Activated CD8-positive, alpha-beta memory T cell treated with anti-CD3 and anti-CD28 coated beads, Interleukin-2, amount 50 U/mL, for 1 hour (primary cell): ENCODE measurements at regions not wholly inside any gene's neighbourhood (a gene's known extent, or its start where the extent isn't known, plus 50 kb on each side); places are given as distances from the start of the nearest gene placed in this dataset.
"Not testable (repeated sequence)": the region's sequence is repeated elsewhere in the genome, so short reads cannot be mapped to it uniquely, and the experiment has no call there.

Experiments
- DNase-seq: peaks from one replicate; pipeline ENCODE4 v3.0.0-alpha.2; 2020; ENCODE audit errors: extremely low read depth

DNA sequence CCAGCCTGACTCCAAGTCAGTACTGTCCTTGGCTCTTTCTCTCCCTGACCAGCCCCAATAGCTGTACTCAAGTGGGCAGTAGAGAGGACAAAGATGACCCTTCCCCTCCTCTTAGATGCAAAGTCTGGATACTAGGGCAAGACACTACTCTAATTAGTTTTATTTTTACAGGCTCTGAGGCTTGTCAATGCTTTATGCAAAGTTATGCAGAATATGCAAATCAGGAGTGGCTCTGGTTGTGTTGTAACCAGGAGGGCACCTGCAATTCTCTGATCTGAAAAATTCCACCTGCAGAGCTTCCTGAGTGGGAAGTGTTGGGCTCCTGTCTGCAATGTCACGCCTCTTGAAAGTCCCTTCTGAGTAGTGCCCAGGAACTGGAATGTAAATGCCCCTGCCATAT lies 201.5 kb downstream of the RGS3 start:
- no peak for DNase-seq

DNA sequence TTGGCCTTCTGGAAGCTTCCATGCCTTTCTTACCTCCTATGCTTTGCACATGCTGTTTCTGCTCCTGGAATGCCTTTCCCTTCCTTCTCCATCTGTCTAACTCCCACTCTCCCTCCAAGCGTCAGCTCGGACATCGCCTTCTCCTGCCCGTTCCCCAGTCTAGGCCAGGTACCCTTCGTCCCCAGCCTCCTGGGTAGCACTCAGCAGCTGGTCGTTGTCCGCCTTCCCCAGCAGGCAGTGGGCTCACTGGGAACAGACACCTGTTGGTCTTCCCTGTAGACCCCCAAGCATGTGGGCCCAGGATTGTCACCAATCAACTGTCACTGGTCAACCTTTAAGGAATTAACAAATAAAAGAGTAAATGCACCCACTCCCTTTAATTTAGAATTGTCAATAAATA lies 202.2 kb downstream of the RGS3 start:
- no peak for DNase-seq

DNA sequence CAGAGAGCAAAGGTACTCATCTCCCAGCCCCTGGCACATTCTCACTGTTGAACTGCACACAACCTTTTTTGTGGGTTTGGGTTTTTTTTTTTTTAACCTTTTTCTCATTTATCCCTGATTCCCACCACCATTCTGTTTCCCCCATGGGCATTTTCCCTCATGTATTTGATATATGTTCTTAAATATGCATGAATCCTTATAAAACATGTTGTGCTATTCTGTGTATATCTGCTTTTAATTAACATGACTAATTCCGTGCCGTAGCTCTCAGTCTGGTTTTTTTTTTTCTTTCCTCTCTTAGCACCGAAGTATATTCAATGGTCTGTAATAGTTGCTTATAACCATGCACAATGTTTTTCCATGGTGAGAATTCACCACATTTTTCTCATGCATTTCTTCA lies 204.5 kb downstream of the RGS3 start:
- DNase-seq, result no peak

DNA sequence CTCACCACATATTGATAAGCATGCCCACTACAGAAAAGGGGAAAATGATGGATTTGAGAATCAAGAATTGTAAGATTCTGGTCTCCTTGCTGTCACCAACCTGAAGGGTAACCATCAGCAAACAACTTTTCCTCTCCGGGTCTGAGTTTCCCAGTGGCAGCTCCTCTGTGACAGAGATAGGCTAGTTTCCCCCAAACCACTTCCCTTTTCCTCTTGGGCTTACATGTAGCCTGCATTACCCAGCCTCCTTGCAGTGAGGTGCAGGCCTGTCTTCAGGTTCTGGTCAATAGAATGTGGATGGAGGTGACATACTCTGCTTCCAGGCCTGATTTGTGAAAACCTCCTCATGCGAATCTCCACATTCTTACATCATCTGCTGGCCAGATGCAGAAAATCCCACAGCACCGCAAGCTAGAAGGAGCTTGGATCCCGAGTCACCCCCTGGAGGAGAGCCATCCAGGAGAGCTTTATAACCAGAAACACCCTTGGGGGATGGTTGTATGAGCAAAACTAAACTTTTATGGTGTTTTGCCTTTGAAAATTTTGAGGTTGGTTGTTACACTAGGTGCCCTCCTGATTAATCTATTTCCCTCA lies 206.1 kb downstream of the RGS3 start:
- no peak for DNase-seq

DNA sequence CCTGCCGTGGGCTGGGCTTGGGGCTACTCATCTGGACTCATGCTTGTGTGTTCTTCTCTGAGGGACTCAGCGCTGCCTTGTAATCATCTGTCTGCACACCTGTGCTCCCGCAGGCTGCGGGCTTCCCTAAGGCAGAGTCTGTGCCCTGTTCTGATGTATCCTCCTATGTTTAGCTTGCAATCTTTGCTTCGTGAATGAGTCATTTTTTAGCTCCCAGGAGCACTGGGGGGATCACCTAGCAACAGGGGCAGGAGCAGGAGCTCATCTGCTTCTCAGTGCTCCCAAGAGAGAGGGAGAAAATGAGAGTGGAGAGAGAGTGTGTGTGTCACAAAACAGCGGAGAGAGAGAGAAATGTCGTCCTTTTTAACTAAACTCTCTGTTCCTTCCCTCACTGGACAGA lies 202.4 kb upstream of the ZNF618 start:
- no peak for DNase-seq

DNA sequence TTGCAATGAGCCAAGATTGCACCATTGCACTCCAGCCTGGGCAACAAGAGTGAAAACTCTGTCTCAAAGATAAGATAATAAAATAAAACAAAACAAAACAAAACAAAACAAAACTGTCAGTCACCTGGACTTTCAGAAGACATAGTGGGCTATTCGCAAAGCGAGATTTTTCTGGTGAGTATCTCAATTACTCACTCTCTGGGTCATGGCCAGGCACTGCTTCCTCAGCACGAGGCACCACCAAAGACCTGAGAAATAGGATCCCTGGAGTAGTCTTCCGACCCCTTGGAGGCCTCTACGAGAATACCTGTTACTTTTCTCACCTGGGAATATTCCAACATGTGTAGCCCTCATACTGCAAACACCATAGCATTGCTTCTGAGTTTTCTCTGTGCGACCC lies 201.7 kb upstream of the ZNF618 start:
- no peak for DNase-seq

DNA sequence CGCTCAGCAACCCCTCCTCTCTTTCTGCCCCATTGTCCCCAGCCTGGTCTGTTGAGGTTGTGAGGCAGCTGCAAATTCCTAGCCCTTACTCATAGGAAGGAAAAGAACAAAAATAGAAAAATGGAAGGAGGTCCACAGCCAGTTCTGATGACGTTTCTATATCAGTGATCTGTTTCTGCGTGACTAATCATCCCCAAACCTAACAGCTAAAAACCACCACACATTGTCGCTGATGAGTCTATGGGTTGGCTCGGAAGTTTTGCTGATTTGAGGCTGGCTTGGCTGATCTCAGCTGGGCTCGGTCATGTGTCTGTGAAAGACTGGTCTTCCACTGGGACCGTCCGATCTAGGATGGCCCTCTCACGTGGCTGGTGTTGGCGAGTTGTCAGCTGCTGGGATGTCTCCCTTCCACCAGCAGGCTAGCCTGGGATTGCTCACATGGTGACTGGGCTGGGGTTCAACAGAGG lies 200.6 kb upstream of the ZNF618 start:
- DNase-seq, result no peak

DNA sequence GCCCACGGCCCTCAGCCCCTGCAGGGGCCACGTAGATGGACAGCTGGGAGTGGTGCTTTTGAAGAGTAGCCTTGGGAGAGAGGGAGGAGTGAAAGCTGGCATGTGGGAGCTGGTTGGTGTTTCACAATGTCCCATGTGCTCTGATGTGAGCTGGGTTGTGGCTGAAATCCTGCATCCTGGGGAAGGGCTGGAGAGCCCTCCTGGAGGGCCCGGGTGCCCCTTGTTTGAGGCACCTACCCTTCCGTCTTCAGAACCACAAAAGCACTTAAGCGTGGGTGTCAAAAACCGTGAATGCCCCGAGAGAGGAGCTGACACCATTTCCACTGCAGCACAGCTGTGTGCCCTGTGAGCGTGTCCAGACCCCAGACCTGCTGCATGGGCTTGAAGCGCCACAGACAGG lies 199.1 kb upstream of the ZNF618 start:
- no peak for DNase-seq

DNA sequence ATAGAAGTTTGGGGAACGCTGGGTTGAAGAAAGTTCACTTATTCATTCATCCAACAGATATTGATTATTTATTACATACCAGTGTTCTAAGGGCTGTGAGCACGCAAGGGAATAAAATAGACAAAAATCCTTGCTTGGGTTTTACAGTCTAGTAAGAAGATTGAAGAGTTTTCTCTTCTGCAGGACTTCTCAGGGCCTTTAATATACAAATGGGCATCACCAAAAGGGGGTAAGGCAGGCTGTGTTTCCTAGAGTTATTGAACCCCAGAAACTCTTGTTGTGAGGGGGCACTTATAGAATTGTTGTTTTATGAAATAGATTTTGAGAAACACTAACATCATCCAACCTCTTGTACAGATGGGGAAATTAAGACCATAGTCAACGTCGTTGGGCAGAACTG lies 198.5 kb upstream of the ZNF618 start:
- no peak for DNase-seq

DNA sequence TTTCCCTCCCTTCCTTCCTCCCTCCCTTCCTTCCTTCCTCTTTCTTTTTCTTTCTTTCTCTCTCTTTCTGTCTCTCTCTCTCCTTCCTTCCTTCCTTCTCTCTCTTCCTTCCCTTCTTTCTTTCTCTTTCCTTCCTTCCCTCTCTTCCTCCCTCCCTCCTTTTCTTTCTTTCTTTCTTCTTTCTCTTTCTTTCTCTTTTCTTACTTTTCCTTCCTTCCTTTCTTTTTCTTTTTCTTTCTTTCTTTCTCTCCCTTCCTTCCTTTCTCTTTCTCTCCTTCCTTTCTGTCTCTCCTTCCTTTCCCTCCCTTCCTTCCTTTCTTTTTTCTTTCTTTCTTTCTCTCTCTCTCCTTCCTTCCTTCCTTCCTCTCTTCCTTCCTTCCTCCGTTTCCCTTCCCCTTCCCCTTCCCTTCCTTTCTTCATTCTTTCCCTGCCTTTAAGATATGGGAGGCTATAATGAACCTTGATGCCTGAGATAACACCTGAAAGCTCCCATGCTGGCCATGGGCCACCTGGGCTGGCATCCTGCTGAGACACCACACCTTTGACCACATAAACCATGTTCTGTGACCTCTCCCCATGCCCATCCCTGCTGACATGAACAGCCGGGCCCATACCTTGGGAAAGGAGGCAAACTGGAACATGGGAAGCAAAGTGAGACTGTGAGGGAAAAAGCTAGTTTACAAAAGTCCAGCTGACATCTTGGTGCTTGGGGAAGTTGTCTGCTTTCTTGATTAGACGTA lies 197.8 kb upstream of the ZNF618 start:
- DNase-seq, result no peak

DNA sequence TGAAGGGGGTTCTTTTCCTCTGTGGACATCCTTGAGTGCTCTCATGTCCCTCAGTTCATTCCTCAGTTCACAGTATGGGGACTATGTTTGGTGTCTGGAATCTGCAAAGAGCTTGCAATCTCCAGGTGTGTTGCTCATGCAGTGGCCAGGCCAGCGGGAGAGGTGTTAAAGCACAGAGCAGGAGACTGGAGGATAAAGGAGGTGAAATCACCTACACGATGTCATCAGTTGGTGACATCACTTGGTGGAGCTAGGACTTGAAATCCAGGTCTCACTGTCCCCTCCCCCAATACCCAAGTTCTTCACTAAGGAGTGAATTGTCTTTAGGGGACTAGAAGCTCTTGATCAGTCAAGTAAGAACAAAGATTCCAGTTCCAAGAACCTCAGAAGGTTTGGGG lies 197.3 kb upstream of the ZNF618 start:
- no peak for DNase-seq

DNA sequence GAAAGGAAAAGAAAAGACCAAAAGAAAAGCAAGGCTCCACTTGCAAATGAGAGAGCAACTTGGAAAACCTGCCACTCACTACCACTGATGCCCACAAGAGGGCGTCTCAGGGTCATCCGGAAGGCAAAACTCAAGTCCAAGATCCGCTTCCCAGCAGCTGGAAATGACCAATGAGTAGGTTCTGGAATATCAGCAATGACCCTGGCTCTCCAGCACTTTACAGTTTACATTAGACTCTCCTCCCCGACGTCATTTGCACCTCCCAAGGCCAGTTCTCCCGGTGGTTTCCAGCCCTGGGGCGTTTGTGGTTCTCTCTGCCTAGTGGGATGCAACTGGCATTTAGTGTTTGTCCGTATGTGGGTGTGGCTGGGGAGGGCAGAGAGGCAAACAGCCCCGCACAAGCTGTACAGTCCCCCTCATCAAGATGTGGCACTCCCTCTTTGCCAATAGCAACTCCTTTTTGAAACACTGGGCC lies 193.8 kb upstream of the ZNF618 start:
- DNase-seq, result no peak

DNA sequence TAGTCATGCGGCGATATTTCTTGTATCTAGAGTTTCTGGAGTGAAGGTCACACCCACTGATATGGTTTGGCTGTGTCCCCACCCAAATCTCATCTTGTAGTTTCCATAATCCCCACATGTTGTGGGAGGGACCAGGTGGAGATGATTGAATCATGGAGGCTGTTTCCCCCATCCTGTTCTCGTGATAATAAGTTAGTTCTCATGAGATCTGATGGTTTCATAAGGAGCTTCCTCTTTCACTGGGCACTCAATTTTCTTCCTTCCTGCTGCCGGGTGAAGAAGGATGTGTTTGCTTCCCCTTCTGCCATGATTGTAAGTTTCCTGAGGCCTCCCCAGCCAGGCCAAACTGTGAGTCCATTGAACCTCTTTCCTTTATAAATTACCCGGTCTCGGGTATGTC lies 190.5 kb upstream of the ZNF618 start:
- DNase-seq, result not testable (repeated sequence)

DNA sequence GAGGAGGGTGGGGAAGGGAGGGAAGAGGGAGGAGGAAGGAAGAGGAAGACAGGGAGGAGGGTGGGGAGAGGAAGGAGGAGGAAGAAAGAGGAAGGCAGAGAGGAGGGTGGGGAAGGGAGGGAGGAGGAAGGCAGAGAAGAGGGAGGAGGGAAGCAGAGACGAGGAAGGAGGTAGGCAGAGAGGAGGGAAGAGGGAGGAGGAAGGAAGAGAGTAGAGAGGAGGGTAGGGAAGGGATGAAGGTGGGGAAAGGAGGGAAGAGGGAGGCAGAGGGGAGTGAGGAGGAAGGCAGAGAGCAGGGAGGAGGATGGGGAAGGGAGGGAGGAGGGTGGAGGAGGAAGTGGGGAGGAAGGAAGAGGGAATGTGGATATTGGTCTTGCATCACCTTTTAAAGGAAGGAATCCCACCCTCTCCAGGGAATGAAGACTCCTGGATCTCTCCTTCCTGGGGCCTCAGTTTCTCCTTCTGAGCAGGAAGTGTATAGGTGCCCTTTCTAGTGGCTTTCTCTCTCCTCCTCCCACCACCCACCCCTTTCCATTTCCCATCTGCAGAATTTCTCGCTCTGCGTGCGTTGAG lies 188.9 kb upstream of the ZNF618 start:
- no peak for DNase-seq

DNA sequence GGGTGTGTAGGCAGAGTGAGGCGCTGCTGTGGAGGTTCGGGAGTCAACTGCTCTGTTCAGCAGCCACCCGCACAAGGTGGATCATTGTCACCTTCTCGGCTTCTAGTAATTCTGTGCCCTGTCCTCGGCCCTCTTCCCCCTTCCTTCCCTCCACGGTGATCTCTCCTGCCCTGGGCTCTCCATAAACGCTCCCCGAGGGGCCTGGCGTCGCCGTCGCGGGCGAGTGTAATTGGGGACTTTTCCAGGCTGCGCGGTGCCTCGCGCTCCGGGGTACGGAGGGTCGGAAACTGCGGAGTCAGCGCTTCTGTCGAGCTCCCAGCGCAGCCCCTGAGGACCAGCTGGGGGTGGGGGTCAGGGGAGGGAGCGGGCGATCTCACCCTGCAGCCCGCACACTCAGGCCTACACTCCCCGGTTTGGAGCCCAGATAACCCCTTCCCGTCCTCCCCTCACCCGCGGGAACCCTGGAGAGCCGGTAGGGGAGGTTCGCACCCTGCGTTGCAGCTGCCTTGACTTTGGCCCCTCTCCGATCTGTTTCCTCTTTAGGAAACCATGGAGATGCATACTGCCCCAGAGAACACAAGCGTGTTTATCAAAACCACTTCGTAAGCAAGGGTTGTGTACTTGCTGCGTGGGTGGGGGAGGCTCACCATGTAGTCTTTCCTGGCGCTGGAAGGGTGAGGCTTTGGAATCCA lies 188.3 kb upstream of the ZNF618 start:
- DNase-seq, result no peak

DNA sequence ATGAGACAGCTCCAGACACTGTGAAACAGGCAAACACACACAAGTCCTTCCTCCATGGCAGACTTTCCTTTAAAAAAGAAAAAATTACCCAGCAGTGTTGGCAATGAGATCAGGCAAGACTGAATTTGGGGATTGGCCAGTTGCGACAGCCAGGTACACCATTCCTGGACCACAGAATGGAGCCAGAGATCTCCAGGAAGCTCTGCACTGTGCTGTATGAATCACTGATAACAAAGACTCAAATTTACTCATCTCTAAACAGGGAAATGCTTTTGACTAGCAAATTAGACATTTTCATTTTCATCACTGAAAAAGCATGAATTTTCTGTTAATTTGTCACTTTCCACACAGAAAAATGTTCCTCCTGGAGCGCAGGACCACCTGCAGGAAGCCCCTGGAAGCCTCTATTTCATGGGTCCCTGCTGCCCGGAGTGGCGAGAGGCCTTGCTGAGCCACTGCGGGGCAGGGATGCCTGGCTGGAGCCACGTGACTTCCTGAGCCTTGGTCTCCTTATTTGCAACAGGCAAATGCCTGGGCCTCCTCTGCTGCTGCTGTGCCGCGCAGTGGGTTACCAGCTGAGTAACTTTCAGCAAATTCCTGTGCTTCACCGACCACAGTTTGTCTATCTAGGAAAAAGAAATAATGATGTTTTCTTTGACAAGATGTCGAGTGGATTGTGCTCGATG lies 185.9 kb upstream of the ZNF618 start:
- DNase-seq, result no peak

DNA sequence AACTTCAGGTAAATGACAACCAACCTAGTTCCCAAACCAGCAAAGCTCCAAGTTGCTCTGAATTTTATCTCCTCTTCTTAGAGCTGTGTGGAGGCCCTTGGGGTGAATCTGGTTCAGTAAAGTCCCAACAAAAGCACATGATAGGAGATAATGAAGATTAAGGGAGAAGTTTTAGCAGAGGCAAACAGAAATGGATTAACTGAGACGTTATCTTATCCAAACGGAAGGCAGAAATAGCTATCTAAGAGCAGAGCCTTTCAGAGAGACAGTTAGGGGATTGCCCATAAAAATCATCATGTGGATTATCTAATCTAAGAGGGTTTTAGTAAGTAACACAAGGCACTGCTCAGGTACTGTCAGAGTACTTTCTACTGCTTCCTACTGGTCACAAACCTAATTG lies 183.9 kb upstream of the ZNF618 start:
- DNase-seq, result no peak

DNA sequence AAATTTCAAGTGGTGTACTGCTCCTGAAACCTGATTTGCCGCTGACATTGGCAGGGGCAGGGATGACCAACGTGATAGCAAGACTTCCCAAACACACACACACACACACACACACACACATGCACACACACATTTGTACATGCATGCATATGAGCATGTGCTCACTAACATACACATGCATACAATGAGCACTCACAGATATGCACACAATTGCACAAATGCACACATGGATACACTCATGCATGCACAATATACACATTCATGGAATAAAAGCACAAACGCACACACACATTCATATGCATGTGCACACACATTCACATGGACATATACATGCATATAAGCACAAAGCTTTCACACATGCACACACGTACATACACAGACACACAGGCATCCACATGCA lies 181.2 kb upstream of the ZNF618 start:
- no peak for DNase-seq

DNA sequence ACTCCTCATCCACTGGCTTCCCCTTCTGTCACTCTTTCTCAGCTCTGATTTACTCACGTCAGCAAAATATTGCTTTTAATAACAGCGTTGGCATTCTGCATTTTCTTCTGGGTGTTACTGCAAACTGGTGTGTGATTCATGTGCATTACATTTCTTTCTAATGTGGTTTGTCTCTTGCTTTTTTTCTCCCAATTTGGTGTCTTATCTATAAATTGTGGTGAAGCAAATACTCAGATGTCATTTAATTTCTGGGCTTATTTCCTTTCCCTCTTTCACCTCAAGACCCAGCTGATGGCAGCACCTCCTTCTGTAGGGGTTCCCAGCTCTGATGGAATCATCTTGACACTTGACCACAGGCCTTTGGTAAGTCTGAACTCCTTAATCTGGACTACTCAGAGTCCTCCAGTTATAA lies 180.7 kb upstream of the ZNF618 start:
- no peak for DNase-seq

DNA sequence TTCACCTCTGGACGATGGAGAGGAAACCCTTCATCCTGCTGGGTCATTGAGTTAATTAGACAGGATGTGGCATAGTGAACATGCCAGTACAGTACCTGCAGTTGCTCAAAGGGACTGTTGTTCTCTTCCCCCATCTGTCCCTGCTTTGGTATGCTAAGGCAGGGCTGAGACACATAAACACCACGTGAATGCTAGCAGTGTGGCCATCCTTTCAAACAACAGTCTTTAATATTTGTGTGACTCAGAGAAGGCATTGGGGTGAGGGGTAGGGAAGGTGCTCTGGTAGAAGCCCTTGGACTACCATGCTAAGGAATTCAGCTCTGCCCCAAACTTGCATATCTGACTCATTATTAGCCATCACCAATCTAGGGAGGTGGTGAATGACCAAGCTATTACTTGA lies 180.2 kb upstream of the ZNF618 start:
- DNase-seq, result no peak

DNA sequence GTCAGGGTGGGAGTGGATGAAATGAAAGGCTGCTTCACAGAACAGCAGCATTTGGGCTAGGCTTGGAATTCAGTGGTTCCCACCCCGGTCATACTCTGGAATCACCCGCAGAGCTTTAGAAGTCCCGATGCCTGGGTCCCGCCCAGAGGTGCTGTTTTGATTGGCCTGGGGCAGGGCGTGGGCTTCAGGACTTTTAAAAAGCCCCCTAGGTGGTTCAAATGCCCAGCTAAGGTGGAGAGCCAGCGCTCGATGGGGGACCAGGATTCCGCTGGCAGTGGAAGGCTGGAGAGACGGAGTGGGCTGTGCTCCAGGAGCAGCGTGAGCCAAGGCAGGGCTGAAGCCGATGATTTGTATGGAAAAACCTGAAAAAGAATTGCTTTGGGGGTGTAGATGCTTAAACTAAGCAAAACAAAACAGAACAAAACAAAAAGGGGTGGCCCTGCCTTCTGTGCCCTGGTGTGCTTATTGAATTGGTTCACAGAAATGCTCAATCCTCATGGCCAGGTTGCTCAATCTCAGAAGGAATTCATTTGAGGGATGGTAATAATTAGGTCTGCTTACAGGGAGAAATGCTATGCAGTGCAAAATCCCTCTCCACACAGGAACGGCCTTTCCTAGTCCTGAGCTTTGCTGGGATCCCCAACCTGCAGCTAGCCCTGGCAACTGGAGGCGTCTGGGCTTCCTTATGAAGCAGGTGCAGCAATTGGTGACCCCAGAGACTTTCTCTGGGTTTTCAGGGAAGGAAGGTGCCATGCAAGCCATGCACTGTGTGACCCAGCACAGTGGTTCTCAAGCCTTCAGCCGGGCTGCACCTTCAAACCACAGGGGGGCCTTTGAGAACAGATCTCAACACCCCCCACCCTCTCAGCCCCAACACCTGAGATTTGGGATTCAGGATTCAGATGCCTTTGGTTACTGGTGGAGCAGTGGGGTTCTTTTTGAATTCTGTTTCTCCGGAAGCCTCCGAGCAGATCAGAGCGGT lies 174.0 kb upstream of the ZNF618 start:
- no peak for DNase-seq
